HEK293 (cell line): ENCODE measurements at regions not wholly inside any gene's neighbourhood (a gene's known extent, or its start where the extent isn't known, plus 50 kb on each side); places are given as distances from the start of the nearest gene placed in this dataset.

Source experiments
- CTCF ChIA-PET: fragments of 350-600 bp; formaldehyde crosslinking; extraction: SDS; loops from one replicate; lab custom pipeline; 2021; ENCODE audit warnings: antibody characterized with exemption; lab: Yijun Ruan, JAX
- POLR2A ChIA-PET: fragments of 300-600 bp; formaldehyde crosslinking; extraction: SDS; loops from one replicate; lab custom pipeline; 2020; ENCODE audit warnings: antibody characterized with exemption, inconsistent platforms; lab: Yijun Ruan, JAX
- H3K27ac ChIP-seq: fragments of 200-500 bp; sonication (Bioruptor generic); 2 replicates; pipeline ENCODE4 v1.5.1; 2014; ENCODE audit warnings: low read depth, low read length, control low read depth, inconsistent platforms; ENCODE audit errors: extremely low read depth
- H3K36me3 ChIP-seq, 2 experiments: fragments of 200-500 bp in 1 of 2; sonication (Bioruptor generic) in 1 of 2; 1 replicate in 1 of 2; 2 replicates in 1 of 2; pipeline ENCODE4 v1.5.1; 2014 to 2017; ENCODE audit warnings: inconsistent platforms in 2 of 2, low read length in 2 of 2; ENCODE audit not compliant: control insufficient read depth in 2 of 2, insufficient read depth in 1 of 2
- H3K4me1 ChIP-seq: fragments of 200-500 bp; sonication (Bioruptor generic); 2 replicates; pipeline ENCODE4 v1.5.1; 2014; ENCODE audit warnings: mild to moderate bottlenecking, low read length, inconsistent platforms; ENCODE audit not compliant: control insufficient read depth, insufficient read depth
- H3K4me3 ChIP-seq: 2 replicates; pipeline ENCODE4 v1.5.1; 2011; ENCODE audit warnings: low read depth, mild to moderate bottlenecking, control low read depth, low read length, moderate library complexity
- H3K9me3 ChIP-seq: fragments of 200-500 bp; sonication (Bioruptor generic); 2 replicates; pipeline ENCODE4 v1.5.1; 2014; ENCODE audit warnings: low read depth, low read length, inconsistent platforms; ENCODE audit not compliant: control insufficient read depth, insufficient read depth
- AEBP2 ChIP-seq: fragments of 450-650 bp; formaldehyde crosslinking; IDR thresholded peaks from 2 replicates; pipeline ENCODE4 v1.5.1; 2016; ENCODE audit warnings: missing biosample characterization, missing genetic modification characterization, borderline replicate concordance
- GLIS2 ChIP-seq: fragments of 450-650 bp; formaldehyde crosslinking; IDR thresholded peaks from 2 replicates; pipeline ENCODE4 v1.5.1; 2016; ENCODE audit warnings: missing biosample characterization, missing genetic modification characterization
- HOXD13 ChIP-seq: sonication (generic); formaldehyde crosslinking; IDR thresholded peaks from 2 replicates; pipeline ENCODE4 v1.8.0; 2022; ENCODE audit warnings: missing genetic modification reagents, borderline replicate concordance
- KLF1 ChIP-seq: fragments of 450-650 bp; formaldehyde crosslinking; IDR thresholded peaks from 2 replicates; pipeline ENCODE4 v1.5.1; 2016; ENCODE audit warnings: missing biosample characterization, missing genetic modification characterization
- KLF8 ChIP-seq: fragments of 450-650 bp; formaldehyde crosslinking; IDR thresholded peaks from 2 replicates; pipeline ENCODE4 v1.5.1; 2016; ENCODE audit warnings: missing biosample characterization, missing genetic modification characterization
- MZF1 ChIP-seq: fragments of 450-650 bp; formaldehyde crosslinking; IDR thresholded peaks from 2 replicates; pipeline ENCODE4 v1.5.1; 2017; ENCODE audit warnings: missing biosample characterization, missing genetic modification characterization, borderline replicate concordance
- PBX3 ChIP-seq: sonication (generic); formaldehyde crosslinking; IDR thresholded peaks from 2 replicates; pipeline ENCODE4 v1.8.1; 2022; ENCODE audit warnings: mild to moderate bottlenecking, moderate library complexity, missing genetic modification reagents
- RBAK ChIP-seq: fragments of 450-650 bp; formaldehyde crosslinking; IDR thresholded peaks from 2 replicates; pipeline ENCODE4 v1.5.1; 2016; ENCODE audit warnings: missing biosample characterization, missing genetic modification characterization
- REPIN1 ChIP-seq: fragments of 450-650 bp; formaldehyde crosslinking; IDR thresholded peaks from 2 replicates; pipeline ENCODE4 v1.5.1; 2017; ENCODE audit warnings: missing biosample characterization, missing genetic modification characterization, low read depth
- SETDB1 ChIP-seq: IDR thresholded peaks from one replicate; pipeline ENCODE4 v1.6.1; 2017; ENCODE audit warnings: mild to moderate bottlenecking, low read length, moderate library complexity, mixed read lengths; ENCODE audit not compliant: insufficient read length
- SP2 ChIP-seq: fragments of 450-650 bp; formaldehyde crosslinking; IDR thresholded peaks from 2 replicates; pipeline ENCODE4 v1.5.1; 2016; ENCODE audit warnings: missing biosample characterization, missing genetic modification characterization
- SP3 ChIP-seq: fragments of 450-650 bp; formaldehyde crosslinking; IDR thresholded peaks from 2 replicates; pipeline ENCODE4 v1.5.1; 2016; ENCODE audit warnings: missing biosample characterization, missing genetic modification characterization
- ZBTB48 ChIP-seq: fragments of 450-650 bp; formaldehyde crosslinking; IDR thresholded peaks from 2 replicates; pipeline ENCODE4 v1.5.1; 2016; ENCODE audit warnings: missing biosample characterization, missing genetic modification characterization
- ZNF133 ChIP-seq: fragments of 450-650 bp; formaldehyde crosslinking; IDR thresholded peaks from 2 replicates; pipeline ENCODE4 v1.5.1; 2016; ENCODE audit warnings: missing biosample characterization, missing genetic modification characterization
- ZNF138 ChIP-seq: fragments of 450-650 bp; formaldehyde crosslinking; IDR thresholded peaks from 2 replicates; pipeline ENCODE4 v1.5.1; 2016; ENCODE audit warnings: missing biosample characterization, missing genetic modification characterization, borderline replicate concordance
- ZNF155 ChIP-seq: fragments of 450-650 bp; formaldehyde crosslinking; IDR thresholded peaks from 2 replicates; pipeline ENCODE4 v1.5.1; 2016; ENCODE audit warnings: missing biosample characterization, missing genetic modification characterization
- ZNF184 ChIP-seq: fragments of 450-650 bp; IDR thresholded peaks from 2 replicates; pipeline ENCODE4 v1.5.1; 2018; ENCODE audit warnings: missing biosample characterization, mild to moderate bottlenecking, missing genetic modification characterization
- ZNF2 ChIP-seq: fragments of 450-650 bp; formaldehyde crosslinking; IDR thresholded peaks from 2 replicates; pipeline ENCODE4 v1.5.1; 2016; ENCODE audit warnings: missing biosample characterization, missing genetic modification characterization
- ZNF221 ChIP-seq: fragments of 450-650 bp; formaldehyde crosslinking; IDR thresholded peaks from 2 replicates; pipeline ENCODE4 v1.5.1; 2017; ENCODE audit warnings: missing biosample characterization, missing genetic modification characterization, borderline replicate concordance
- ZNF248 ChIP-seq: fragments of 450-650 bp; formaldehyde crosslinking; IDR thresholded peaks from 2 replicates; pipeline ENCODE4 v1.5.1; 2017; ENCODE audit warnings: missing biosample characterization, missing genetic modification characterization
- ZNF416 ChIP-seq: fragments of 450-650 bp; formaldehyde crosslinking; IDR thresholded peaks from 2 replicates; pipeline ENCODE4 v1.5.1; 2016; ENCODE audit warnings: missing biosample characterization, missing genetic modification characterization
- ZNF433 ChIP-seq: fragments of 450-650 bp; formaldehyde crosslinking; IDR thresholded peaks from 2 replicates; pipeline ENCODE4 v1.5.1; 2016; ENCODE audit warnings: missing biosample characterization, missing genetic modification characterization, low read depth
- ZNF48 ChIP-seq: fragments of 450-650 bp; formaldehyde crosslinking; IDR thresholded peaks from 2 replicates; pipeline ENCODE4 v1.5.1; 2016; ENCODE audit warnings: missing biosample characterization, missing genetic modification characterization
- ZNF514 ChIP-seq: fragments of 450-650 bp; formaldehyde crosslinking; IDR thresholded peaks from 2 replicates; pipeline ENCODE4 v1.5.1; 2016; ENCODE audit warnings: missing biosample characterization, missing genetic modification characterization
- ZNF544 ChIP-seq: fragments of 450-650 bp; formaldehyde crosslinking; IDR thresholded peaks from 2 replicates; pipeline ENCODE4 v1.5.0; 2017; ENCODE audit warnings: missing biosample characterization, missing genetic modification characterization
- ZNF560 ChIP-seq: fragments of 450-650 bp; formaldehyde crosslinking; IDR thresholded peaks from 2 replicates; pipeline ENCODE4 v1.5.1; 2017; ENCODE audit warnings: missing biosample characterization, missing genetic modification characterization, borderline replicate concordance
- ZNF571 ChIP-seq: fragments of 450-650 bp; formaldehyde crosslinking; IDR thresholded peaks from 2 replicates; pipeline ENCODE4 v1.5.0; 2017; ENCODE audit warnings: missing biosample characterization, missing genetic modification characterization
- ZNF580 ChIP-seq: fragments of 450-650 bp; formaldehyde crosslinking; IDR thresholded peaks from 2 replicates; pipeline ENCODE4 v1.5.1; 2016; ENCODE audit warnings: missing biosample characterization, missing genetic modification characterization
- ZNF654 ChIP-seq: fragments of 450-650 bp; formaldehyde crosslinking; IDR thresholded peaks from 2 replicates; pipeline ENCODE4 v1.5.1; 2016; ENCODE audit warnings: low read depth, missing biosample characterization, missing genetic modification characterization
- ZNF660 ChIP-seq: fragments of 450-650 bp; IDR thresholded peaks from 2 replicates; pipeline ENCODE4 v1.5.1; 2018; ENCODE audit warnings: missing biosample characterization, mild to moderate bottlenecking, missing genetic modification characterization
- ZNF701 ChIP-seq: fragments of 450-650 bp; formaldehyde crosslinking; IDR thresholded peaks from 2 replicates; pipeline ENCODE4 v1.5.1; 2016; ENCODE audit warnings: missing biosample characterization, missing genetic modification characterization
- ZSCAN16 ChIP-seq: fragments of 450-650 bp; formaldehyde crosslinking; IDR thresholded peaks from 2 replicates; pipeline ENCODE4 v1.5.1; 2016; ENCODE audit warnings: missing biosample characterization, missing genetic modification characterization
- ZSCAN5A ChIP-seq: fragments of 450-650 bp; formaldehyde crosslinking; IDR thresholded peaks from 2 replicates; pipeline ENCODE4 v1.5.1; 2016; ENCODE audit warnings: missing biosample characterization, missing genetic modification characterization
- ZXDB ChIP-seq: fragments of 450-650 bp; formaldehyde crosslinking; IDR thresholded peaks from 2 replicates; pipeline ENCODE4 v1.5.1; 2016; ENCODE audit warnings: missing biosample characterization, missing genetic modification characterization

DNA sequence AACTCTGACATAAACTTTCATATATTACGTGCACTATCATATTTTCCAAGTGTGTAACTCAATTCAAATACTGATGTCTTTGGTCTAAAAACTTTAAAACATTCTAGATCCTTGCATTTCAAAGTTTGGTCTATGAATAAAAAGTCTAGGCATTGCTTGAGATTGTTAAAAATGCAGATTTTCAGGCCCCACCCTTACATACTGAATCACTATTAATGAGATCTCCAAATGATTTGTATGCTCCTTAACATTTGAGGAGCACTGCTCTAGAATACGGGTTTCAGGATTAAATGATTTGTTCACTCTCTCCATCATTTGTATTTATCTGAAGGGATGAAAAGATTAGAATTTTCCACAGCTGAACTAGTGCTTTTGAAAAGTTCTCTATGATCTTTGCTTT, 202.9 kb downstream of the KBTBD8 start (continued):
- TF ChIP-seq AEBP2 (tag by site-specific recombination) = no peak
- no peak for TF ChIP-seq SP3
- TF ChIP-seq ZNF221 (tag by site-specific recombination) = no peak
- no peak for TF ChIP-seq ZSCAN5A (tag by site-specific recombination)
- TF ChIP-seq KLF1 (tag by site-specific recombination) = no peak
- no peak for TF ChIP-seq PBX3 (CRISPR knock-in tag)
- no peak for TF ChIP-seq RBAK (tag by site-specific recombination)
- no peak for TF ChIP-seq ZNF701 (tag by site-specific recombination)
- no peak for TF ChIP-seq ZNF580 (tag by site-specific recombination)
- no peak for TF ChIP-seq ZNF155 (tag by site-specific recombination)
- TF ChIP-seq SETDB1 = no peak
- TF ChIP-seq GLIS2 = no peak
- no peak for TF ChIP-seq KLF8
- no peak for TF ChIP-seq ZSCAN16 (tag by site-specific recombination)

DNA sequence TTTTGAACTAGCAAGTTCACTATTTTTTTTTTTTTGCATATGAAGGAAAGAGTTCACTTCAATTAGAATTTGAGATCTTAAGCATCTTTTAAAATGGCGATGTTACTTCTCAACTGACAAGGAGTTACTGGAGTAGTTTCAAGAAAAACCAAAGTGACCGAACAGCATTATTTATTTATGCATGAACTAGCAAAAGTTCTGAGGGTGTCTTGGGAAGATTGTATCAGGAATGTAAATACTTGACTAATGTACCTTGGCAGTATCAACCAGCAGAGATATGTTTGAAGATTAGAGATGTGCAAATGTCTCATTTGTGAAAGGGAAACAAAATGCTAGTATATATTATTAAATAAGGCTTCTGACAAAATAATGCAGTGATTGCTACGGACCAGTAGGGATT, 203.9 kb downstream of the KBTBD8 start:
- Histone ChIP-seq H3K9me3 (no peaks in the 10 kb centered on the region), H3K27ac (no peak overlapping the region), H3K4me1 (no peaks in the 10 kb centered on the region), H3K4me3 (no peak overlapping the region), H3K36me3 (no peaks in the 10 kb centered on the region)
- POLR2A ChIA-PET = no interaction called here
- CTCF ChIA-PET = no interaction called here
- TF ChIP-seq ZNF654 (tag by site-specific recombination) = no peak
- TF ChIP-seq, all 188 proteins: peak for 0

- no peak overlapping the region for H3K27ac ChIP-seq
- H3K4me1 ChIP-seq = no peaks in the 10 kb centered on the region
- ChIA-PET CTCF (no interaction called here), POLR2A (no interaction called here)
- H3K4me3 ChIP-seq = no peak overlapping the region
- TF ChIP-seq ZNF660 (tag by site-specific recombination) (no peak), ZNF544 (tag by site-specific recombination) (no peak), REPIN1 (tag by site-specific recombination) (no peak), ZNF514 (no peak), ZXDB (tag by site-specific recombination) (no peak), HOXD13 (CRISPR knock-in tag) (no peak), ZNF2 (no peak), ZNF48 (tag by site-specific recombination) (no peak), SP2 (tag by site-specific recombination) (no peak), ZNF571 (tag by site-specific recombination) (no peak), ZNF133 (tag by site-specific recombination) (no peak), ZNF416 (tag by site-specific recombination) (no peak), ZBTB48 (tag by site-specific recombination) (no peak), ZNF138 (tag by site-specific recombination) (no peak), MZF1 (tag by site-specific recombination) (no peak), ZNF701 (tag by site-specific recombination) (no peak), ZNF184 (no peak), ZNF433 (no peak), ZNF560 (tag by site-specific recombination) (no peak), ZNF248 (no peak)
- no peaks in the 10 kb centered on the region for H3K36me3 ChIP-seq
- no peaks in the 10 kb centered on the region for H3K9me3 ChIP-seq
Measured at GRCh38 chr3:67204951-67205350, 206.8 kb downstream of the KBTBD8 start.
